Cardiac muscle cell (in vitro differentiated cells and primary cell): ENCODE measurements at regions not wholly inside any gene's neighbourhood (a gene's known extent, or its start where the extent isn't known, plus 50 kb on each side); places are given as distances from the start of the nearest gene placed in this dataset.

Experiments
- DNase-seq, 2 donors: peaks; one replicate each; pipeline versions ENCODE4 v3.0.0 to v3.0.0-alpha.2; 2010 to 2017; ENCODE audit warnings: low read depth in 1 of 2, low spot score in 1 of 2
- H3K27ac ChIP-seq: fragments of 200-600 bp; sonication (generic); 2 replicates; pipeline ENCODE4 v1.5.1; 2016
- H3K27me3 ChIP-seq: fragments of 200-600 bp; sonication (generic); 2 replicates; pipeline ENCODE4 v1.6.0; 2016; ENCODE audit warnings: control low read depth
- H3K36me3 ChIP-seq: fragments of 200-600 bp; sonication (generic); 2 replicates; pipeline ENCODE4 v1.5.1; 2016; ENCODE audit warnings: control low read depth
- H3K4me1 ChIP-seq: fragments of 200-600 bp; sonication (generic); 2 replicates; pipeline ENCODE4 v1.8.1; 2017; ENCODE audit warnings: low read depth, mild to moderate bottlenecking, mixed run types
- H3K4me3 ChIP-seq: fragments of 200-600 bp; sonication (generic); 2 replicates; pipeline ENCODE4 v1.5.1; 2016; ENCODE audit warnings: mild to moderate bottlenecking
- H3K9me3 ChIP-seq: fragments of 200-600 bp; sonication (generic); 2 replicates; pipeline ENCODE4 v1.5.1; 2017; ENCODE audit warnings: low read depth, mild to moderate bottlenecking, control low read depth
- TF ChIP-seq, protein P1 (sequence below): IDR thresholded peaks from 2 replicates; pipeline ENCODE4 v1.5.1; 2012; ENCODE audit warnings: low read depth, mild to moderate bottlenecking, low read length

DNA sequence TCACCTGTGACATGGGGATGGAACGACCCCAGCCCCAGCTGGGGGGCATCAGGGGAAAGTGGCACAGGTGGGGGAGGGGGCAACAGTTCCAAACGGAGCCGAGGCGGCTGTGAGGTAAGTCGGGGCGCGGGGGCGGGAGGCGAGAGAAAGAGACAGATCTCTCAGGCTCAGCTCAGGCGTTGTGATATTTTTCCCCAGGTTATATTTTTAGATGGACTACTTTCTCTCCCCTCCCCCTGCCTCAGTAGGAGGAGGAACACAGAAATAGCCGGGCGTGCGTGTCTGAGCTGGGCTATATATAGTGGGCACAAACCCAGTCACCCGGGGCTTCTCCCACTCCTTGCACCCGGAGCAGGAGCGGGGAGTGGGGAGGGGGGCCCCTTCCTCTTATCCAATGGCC, 91.0 kb upstream of the LINGO1 start:
- Histone ChIP-seq H3K4me3 (no peak overlapping the region), H3K27me3 (no peaks in the 10 kb centered on the region), H3K4me1 (peaks cover 18% of the 10 kb centered on the region), H3K27ac (no peak overlapping the region), H3K9me3 (no peaks in the 10 kb centered on the region), H3K36me3 (no peaks in the 10 kb centered on the region)
- peak in 1 of 2 donors; percentile 24 for DNase-seq
- TF ChIP-seq, protein P1, sequence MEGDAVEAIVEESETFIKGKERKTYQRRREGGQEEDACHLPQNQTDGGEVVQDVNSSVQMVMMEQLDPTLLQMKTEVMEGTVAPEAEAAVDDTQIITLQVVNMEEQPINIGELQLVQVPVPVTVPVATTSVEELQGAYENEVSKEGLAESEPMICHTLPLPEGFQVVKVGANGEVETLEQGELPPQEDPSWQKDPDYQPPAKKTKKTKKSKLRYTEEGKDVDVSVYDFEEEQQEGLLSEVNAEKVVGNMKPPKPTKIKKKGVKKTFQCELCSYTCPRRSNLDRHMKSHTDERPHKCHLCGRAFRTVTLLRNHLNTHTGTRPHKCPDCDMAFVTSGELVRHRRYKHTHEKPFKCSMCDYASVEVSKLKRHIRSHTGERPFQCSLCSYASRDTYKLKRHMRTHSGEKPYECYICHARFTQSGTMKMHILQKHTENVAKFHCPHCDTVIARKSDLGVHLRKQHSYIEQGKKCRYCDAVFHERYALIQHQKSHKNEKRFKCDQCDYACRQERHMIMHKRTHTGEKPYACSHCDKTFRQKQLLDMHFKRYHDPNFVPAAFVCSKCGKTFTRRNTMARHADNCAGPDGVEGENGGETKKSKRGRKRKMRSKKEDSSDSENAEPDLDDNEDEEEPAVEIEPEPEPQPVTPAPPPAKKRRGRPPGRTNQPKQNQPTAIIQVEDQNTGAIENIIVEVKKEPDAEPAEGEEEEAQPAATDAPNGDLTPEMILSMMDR, result no peak

DNA sequence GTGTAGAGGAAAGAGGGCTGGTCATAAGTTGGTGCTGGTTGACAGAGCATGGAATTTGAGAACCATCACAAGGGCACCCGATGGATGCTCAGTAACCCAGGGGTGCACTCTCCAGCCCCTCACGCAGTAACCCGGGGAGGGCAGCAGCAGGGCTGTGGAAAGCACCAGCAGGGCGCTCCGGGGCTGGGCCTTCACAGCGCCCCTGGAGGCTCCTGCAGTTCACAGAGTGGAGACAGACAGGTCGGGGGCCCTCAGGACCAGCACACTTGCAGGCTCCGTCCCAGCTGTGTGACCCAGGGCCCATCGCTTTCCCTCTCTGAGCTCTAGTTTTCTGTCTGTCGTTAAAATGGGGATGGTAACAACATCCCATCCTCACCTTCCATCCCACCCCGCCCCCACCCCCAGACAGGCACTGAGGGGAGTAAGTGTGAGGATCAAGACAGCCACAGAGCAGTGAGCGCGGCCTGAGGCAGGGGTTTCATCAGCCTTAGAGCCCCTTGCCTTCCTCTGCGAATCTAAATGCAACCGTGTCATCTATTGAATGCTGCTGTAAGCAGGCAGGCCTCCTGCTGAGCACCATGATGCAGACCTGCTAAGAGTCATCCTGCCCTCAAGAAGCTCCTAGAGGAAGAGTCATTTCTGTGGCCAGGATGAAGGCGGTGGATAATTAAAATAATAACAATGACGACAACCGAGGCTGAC, 90.2 kb upstream of the LINGO1 start:
- H3K4me1 ChIP-seq, result peaks cover 18% of the 10 kb centered on the region
- TF ChIP-seq, protein P1, result no peak
- H3K9me3 ChIP-seq, result no peaks in the 10 kb centered on the region
- peak in 1 of 2 donors; percentile 24 for DNase-seq
- H3K27me3 ChIP-seq, result no peaks in the 10 kb centered on the region
- no peaks in the 10 kb centered on the region for H3K36me3 ChIP-seq
- no peak overlapping the region for H3K4me3 ChIP-seq
- H3K27ac ChIP-seq, result no peak overlapping the region

GRCh38 chr15:77721963-77722362, 89.3 kb upstream of the LINGO1 start:
- Histone ChIP-seq H3K27ac (no peak overlapping the region), H3K27me3 (no peaks in the 10 kb centered on the region), H3K4me3 (no peak overlapping the region), H3K4me1 (peaks cover 18% of the 10 kb centered on the region), H3K36me3 (no peaks in the 10 kb centered on the region), H3K9me3 (no peaks in the 10 kb centered on the region)
- TF ChIP-seq, protein P1, result no peak
- no peak for DNase-seq

DNA sequence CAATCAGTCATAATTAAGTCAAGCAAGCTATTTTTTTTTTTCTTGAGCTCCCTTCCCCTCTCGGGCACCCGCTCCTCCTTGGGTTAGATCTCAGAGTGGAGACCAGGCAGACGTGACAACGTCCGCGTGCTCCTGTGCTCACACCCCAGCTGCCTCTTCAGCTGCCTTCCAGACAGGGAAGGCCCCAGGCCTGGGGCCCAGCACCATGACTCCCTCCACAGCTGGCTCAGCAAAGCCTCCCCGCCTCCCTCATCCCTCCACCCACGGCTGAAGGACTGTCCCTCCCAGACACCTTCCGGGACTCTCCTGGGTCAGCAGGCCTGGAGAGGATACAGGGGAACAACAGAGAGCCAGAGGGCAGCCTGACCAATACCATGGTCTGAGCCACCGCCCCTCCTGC, 87.9 kb upstream of the LINGO1 start:
- no peak overlapping the region for H3K4me3 ChIP-seq
- H3K4me1 ChIP-seq, result peaks cover 18% of the 10 kb centered on the region
- H3K27ac ChIP-seq, result no peak overlapping the region
- H3K27me3 ChIP-seq, result no peaks in the 10 kb centered on the region
- H3K9me3 ChIP-seq, result no peaks in the 10 kb centered on the region
- no peak for DNase-seq
- no peaks in the 10 kb centered on the region for H3K36me3 ChIP-seq
- TF ChIP-seq, protein P1, result no peak

DNA sequence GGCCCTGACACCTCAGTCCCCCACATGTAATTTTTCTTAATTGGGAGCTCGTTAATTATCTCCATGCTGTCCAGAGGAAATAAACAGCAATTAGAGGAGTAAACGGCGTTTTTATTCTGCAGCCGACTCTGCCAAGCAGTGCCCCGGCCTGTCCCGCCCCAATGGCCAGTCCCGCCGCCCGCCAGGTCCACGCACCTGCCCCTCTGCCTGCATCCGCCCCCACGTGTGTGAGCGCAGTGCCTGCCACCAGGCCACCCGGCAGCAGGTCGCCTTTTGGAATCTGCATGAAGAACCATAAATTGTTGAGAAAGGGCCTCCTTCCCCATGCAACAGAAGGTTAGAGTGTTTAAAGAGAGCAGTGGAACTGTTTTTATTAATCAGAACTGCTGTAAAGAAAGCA, 87.5 kb upstream of the LINGO1 start:
- TF ChIP-seq, protein P1, result no peak
- Histone ChIP-seq H3K27ac (no peak overlapping the region), H3K4me3 (no peak overlapping the region), H3K27me3 (no peaks in the 10 kb centered on the region), H3K4me1 (peaks cover 18% of the 10 kb centered on the region), H3K9me3 (no peaks in the 10 kb centered on the region), H3K36me3 (no peaks in the 10 kb centered on the region)
- DNase-seq, result no peak
